A673 (cell line): ENCODE measurements at regions not wholly inside any gene's neighbourhood (a gene's known extent, or its start where the extent isn't known, plus 50 kb on each side); places are given as distances from the start of the nearest gene placed in this dataset.

Experiments
- BruUV-seq: library from RNA; stranded (reverse); fragments of 400-500 nt; replicated peaks from 2 replicates; lab custom pipeline; 2021; lab: Mats Ljungman, UMichigan
- CTCF ChIA-PET: fragments of 300-600 bp; sonication (Branson Sonifier 250); formaldehyde crosslinking; loops from one replicate; lab custom pipeline; 2022; ENCODE audit warnings: antibody characterized with exemption; lab: Charles Lee
- POLR2A ChIA-PET: fragments of 300-600 bp; sonication (Branson Sonifier 250); formaldehyde crosslinking; loops from one replicate; lab custom pipeline; 2022; ENCODE audit warnings: antibody characterized with exemption; ENCODE audit not compliant: low non-redundant PET; lab: Charles Lee
- DNase-seq: peaks from one replicate; pipeline ENCODE4 v3.0.0-alpha.2; 2015; ENCODE audit warnings: low spot score
- H3K27ac ChIP-seq: fragments of 200-600 bp; sonication (generic); 2 replicates; pipeline ENCODE4 v1.5.1; 2016; ENCODE audit warnings: mixed run types, low read depth, mild to moderate bottlenecking, mixed read lengths, antibody characterized with exemption, low read length; ENCODE audit not compliant: poor library complexity, severe bottlenecking
- H3K27me3 ChIP-seq: fragments of 200-600 bp; sonication (generic); replicated peaks from 2 replicates; pipeline ENCODE4 v1.6.1; 2017; ENCODE audit warnings: mixed run types, low read depth, mild to moderate bottlenecking, mixed read lengths, antibody characterized with exemption, low read length; ENCODE audit not compliant: insufficient read depth, poor library complexity
- H3K36me3 ChIP-seq: fragments of 200-600 bp; sonication (generic); 2 replicates; pipeline ENCODE4 v1.6.1; 2016; ENCODE audit warnings: mixed run types, mild to moderate bottlenecking, mixed read lengths, antibody characterized with exemption, low read length; ENCODE audit not compliant: insufficient read depth, poor library complexity, severe bottlenecking
- H3K4me1 ChIP-seq: fragments of 200-600 bp; sonication (generic); 2 replicates; pipeline ENCODE4 v1.6.1; 2017; ENCODE audit warnings: mixed run types, mild to moderate bottlenecking, mixed read lengths, antibody characterized with exemption, low read length; ENCODE audit not compliant: insufficient read depth, poor library complexity, severe bottlenecking
- H3K4me3 ChIP-seq: fragments of 200-600 bp; sonication (generic); 2 replicates; pipeline ENCODE4 v1.5.1; 2016; ENCODE audit warnings: low read depth, mixed run types, mild to moderate bottlenecking, mixed read lengths, low read length; ENCODE audit not compliant: poor library complexity, severe bottlenecking
- H3K9me3 ChIP-seq: fragments of 200-600 bp; sonication (generic); 2 replicates; pipeline ENCODE4 v1.6.1; 2016; ENCODE audit warnings: mixed run types, low read depth, mild to moderate bottlenecking, mixed read lengths, antibody characterized with exemption, low read length; ENCODE audit not compliant: poor library complexity, severe bottlenecking
- CTCF ChIP-seq: fragments of 300-800, 200-600 bp; sonication (generic); conservative IDR thresholded peaks from 2 replicates; pipeline ENCODE4 v1.5.1; 2017; ENCODE audit warnings: low read depth, mild to moderate bottlenecking, antibody characterized with exemption, low read length, moderate library complexity, mixed read lengths
- EZH2 ChIP-seq: fragments of 200-600 bp; sonication (generic); IDR thresholded peaks from 2 replicates; pipeline ENCODE4 v1.6.1; 2017; ENCODE audit warnings: borderline replicate concordance, low read depth, mild to moderate bottlenecking, mixed read lengths, antibody characterized with exemption, low read length; ENCODE audit not compliant: poor library complexity, severe bottlenecking
- intact Hi-C: fragments of 100-400 bp; cut with micrococcal nuclease; formaldehyde crosslinking; loops from one replicate; pipeline ENCODE4 v1.10.0; 2022; ENCODE audit not compliant: unreplicated experiment

- no peaks in the 10 kb centered on the region for H3K9me3 ChIP-seq
- TF ChIP-seq CTCF (peak; percentile 94), EZH2 (no peak)
- peak; percentile 84 for DNase-seq
- no peak overlapping the region for H3K27ac ChIP-seq
- no peak overlapping the region for H3K4me3 ChIP-seq
- intact Hi-C loops = loop anchor here (1.0 to 2.0 kb wide), 2 partner anchors 123 to 199 kb away; partner anchors contain the start of gene GADD45A
- no TSS peak for BruUV-seq
- peaks cover 5% of the 10 kb centered on the region for H3K4me1 ChIP-seq
- H3K27me3 ChIP-seq = no peaks in the 10 kb centered on the region
- POLR2A ChIA-PET = no interaction called here
- CTCF ChIA-PET = interaction anchor here (0.5 to 2.5 kb wide), 2 partner anchors 59 to 198 kb away, joined by 3 to 16 read pairs; no protein-coding TSS in a partner anchor
- H3K36me3 ChIP-seq = no peaks in the 10 kb centered on the region
Observed at GRCh38 chr1:67561704-67562113, 123.3 kb upstream of the GADD45A start.

- POLR2A ChIA-PET = no interaction called here
- CTCF ChIA-PET = no interaction called here
- TF ChIP-seq CTCF = no peak
- TF ChIP-seq EZH2 = no peak
- Histone ChIP-seq H3K4me3 (no peak overlapping the region), H3K9me3 (no peaks in the 10 kb centered on the region), H3K27me3 (no peaks in the 10 kb centered on the region), H3K36me3 (no peaks in the 10 kb centered on the region), H3K4me1 (peaks cover 5% of the 10 kb centered on the region), H3K27ac (no peak overlapping the region)
- no TSS peak for BruUV-seq
- intact Hi-C loops = no loop called here
- DNase-seq = no peak
Observed at GRCh38 chr1:67563684-67564083, 121.3 kb upstream of the GADD45A start.

GRCh38 chr1:67564193-67564592, 120.8 kb upstream of the GADD45A start:
- intact Hi-C loops = no loop called here
- TF ChIP-seq CTCF (no peak), EZH2 (no peak)
- Histone ChIP-seq H3K36me3 (no peaks in the 10 kb centered on the region), H3K4me1 (peaks cover 4% of the 10 kb centered on the region), H3K4me3 (no peak overlapping the region), H3K27me3 (no peaks in the 10 kb centered on the region), H3K9me3 (no peaks in the 10 kb centered on the region), H3K27ac (no peak overlapping the region)
- CTCF ChIA-PET = no interaction called here
- POLR2A ChIA-PET = no interaction called here
- DNase-seq = no peak
- no TSS peak for BruUV-seq
